ENCODE measurements at regions not wholly inside any gene's neighbourhood (a gene's known extent, or its start where the extent isn't known, plus 50 kb on each side); places are given as distances from the start of the nearest gene placed in this dataset.

DNA sequence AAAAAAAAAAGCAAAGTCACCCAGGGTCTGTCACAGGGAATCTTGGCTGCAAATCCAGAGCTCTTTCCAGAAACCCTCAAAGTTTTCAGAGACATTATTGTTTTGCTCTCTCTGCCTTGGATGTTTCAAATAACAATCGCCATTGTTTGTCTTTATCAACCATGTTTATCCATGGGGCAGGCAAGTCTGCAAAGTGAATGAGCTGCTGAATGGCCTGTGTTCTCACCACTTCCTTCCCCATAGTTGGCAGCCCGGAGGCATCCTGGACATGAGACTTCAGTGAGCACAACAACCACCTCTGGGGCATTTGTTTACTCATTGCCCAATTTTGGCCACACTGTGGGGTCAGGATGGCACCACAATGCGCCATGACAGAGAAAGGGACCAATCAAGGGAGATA is 53.1 kb upstream of the USP7 start:
- no peaks in the 10 kb centered on the region for H3K9me2 ChIP-seq (ENCODE audit: insufficient read depth)
- H3K9me3 ChIP-seq (ENCODE audit: control insufficient read depth in 1 of 2, insufficient read depth in 1 of 2, low read depth in 1 of 2, low read length in 2 of 2) = peaks cover 4 to 9% of the 10 kb centered on the region in 2 experiments; a peak in 1 of 4 replicates
- no peak overlapping the region for H3K4me3 ChIP-seq (replicated peaks in 1 of 2; ENCODE audit: low read depth in 1 of 2, low read length in 2 of 2)
- intact Hi-C loops (cut with micrococcal nuclease) = no loop called here
- H4K20me1 ChIP-seq (ENCODE audit: insufficient read depth) = no peaks in the 10 kb centered on the region
- no peak for TF ChIP-seq RAD21 (IDR thresholded peaks at IDR 0.05; ENCODE audit: low read depth)
- TF ChIP-seq EZH2phosphoT487 (IDR thresholded peaks at IDR 0.05; ENCODE audit: borderline replicate concordance) = no peak
- TF ChIP-seq REST (IDR thresholded peaks at IDR 0.05; ENCODE audit: low read depth) = no peak
- no peak for TF ChIP-seq CEBPB (IDR thresholded peaks at IDR 0.05; ENCODE audit: low read depth)
- TF ChIP-seq, protein P1, sequence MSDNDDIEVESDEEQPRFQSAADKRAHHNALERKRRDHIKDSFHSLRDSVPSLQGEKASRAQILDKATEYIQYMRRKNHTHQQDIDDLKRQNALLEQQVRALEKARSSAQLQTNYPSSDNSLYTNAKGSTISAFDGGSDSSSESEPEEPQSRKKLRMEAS (IDR thresholded peaks at IDR 0.05) = no peak
- TF ChIP-seq YY1 (IDR thresholded peaks at IDR 0.05; ENCODE audit: extremely low read depth, insufficient replicate concordance, low read depth, low read length) = no peak
- TF ChIP-seq JUND (IDR thresholded peaks at IDR 0.05) = no peak
- RAD21 ChIA-PET (ENCODE audit: low non-redundant PET in 1 of 2, low total read pairs in 2 of 2, uncharacterized antibody in 2 of 2, unreplicated experiment in 2 of 2) = no interaction called here
- no peaks in the 10 kb centered on the region for H3K36me3 ChIP-seq (ENCODE audit: control insufficient read depth in 1 of 2, insufficient read depth in 2 of 2, low read length in 2 of 2)
- BruUV-seq (replicated peaks) = no TSS peak
- ATAC-seq (no peak), DNase-seq (ENCODE audit: low read depth, low spot score) (no peak)
- no peaks in the 10 kb centered on the region for H3K79me2 ChIP-seq (ENCODE audit: insufficient read depth, low read length)
- H3K4me2 ChIP-seq (ENCODE audit: low read length) = no peak overlapping the region
- POLR2A ChIA-PET = no interaction called here
- no peak overlapping the region for H2AFZ ChIP-seq (ENCODE audit: low read depth, low read length, poor library complexity, severe bottlenecking)
- no peaks in the 10 kb centered on the region for H3K4me1 ChIP-seq (ENCODE audit: control insufficient read depth in 1 of 2, insufficient read depth in 2 of 2, low read length in 2 of 2)
- no peak overlapping the region for H3K27ac ChIP-seq (ENCODE audit: low read depth, low read length)
- H3K27me3 ChIP-seq (ENCODE audit: insufficient read depth, low read length) = no peaks in the 10 kb centered on the region
- H3K9ac ChIP-seq (ENCODE audit: low read length) = no peak overlapping the region
- CTCF ChIA-PET = interaction anchor here (0.6 to 3.1 kb wide), 2 partner anchors 8 to 216 kb away, joined by 3 to 13 read pairs; no protein-coding TSS in a partner anchor

Measured in HCT116 (cell line).